ENCODE measurements at regions not wholly inside any gene's neighbourhood (a gene's known extent, or its start where the extent isn't known, plus 50 kb on each side); places are given as distances from the start of the nearest gene placed in this dataset.

GRCh38 chr12:93056971-93057535 lies 128.0 kb upstream of the EEA1 start:
- TF ChIP-seq CTCF (conservative IDR thresholded peaks at IDR 0.05) = no peak
- no peak overlapping the region for H3K27ac ChIP-seq

- TF ChIP-seq CTCF (conservative IDR thresholded peaks at IDR 0.05) = no peak
- no peak overlapping the region for H3K27ac ChIP-seq
These were observed 129.2 kb upstream of the EEA1 start for GRCh38 chr12:93058280-93058679.

GRCh38 chr12:93059288-93059687 lies 130.2 kb upstream of the EEA1 start:
- TF ChIP-seq CTCF (conservative IDR thresholded peaks at IDR 0.05) = no peak
- no peak overlapping the region for H3K27ac ChIP-seq

GRCh38 chr12:93059925-93060665 lies 131.0 kb upstream of the EEA1 start:
- TF ChIP-seq CTCF (conservative IDR thresholded peaks at IDR 0.05) = no peak
- no peak overlapping the region for H3K27ac ChIP-seq

- no peak for TF ChIP-seq CTCF (conservative IDR thresholded peaks at IDR 0.05)
- H3K27ac ChIP-seq = no peak overlapping the region
These were observed 131.8 kb upstream of the EEA1 start for GRCh38 chr12:93060666-93061472.

- TF ChIP-seq CTCF (conservative IDR thresholded peaks at IDR 0.05) = no peak
These were observed 132.7 kb upstream of the EEA1 start for GRCh38 chr12:93061473-93062419.

More at GRCh38 chr12:93061473-93062419, 132.7 kb upstream of the EEA1 start:
- H3K27ac ChIP-seq = no peak overlapping the region

Measured in VCaP (cell line).